HK-2 (cell line): ENCODE measurements at regions not wholly inside any gene's neighbourhood (a gene's known extent, or its start where the extent isn't known, plus 50 kb on each side); places are given as distances from the start of the nearest gene placed in this dataset.

Experiments used
- DNase-seq: peaks from one replicate; pipeline ENCODE4 v3.0.0-alpha.2; 2018; ENCODE audit not compliant: unreplicated experiment

DNA sequence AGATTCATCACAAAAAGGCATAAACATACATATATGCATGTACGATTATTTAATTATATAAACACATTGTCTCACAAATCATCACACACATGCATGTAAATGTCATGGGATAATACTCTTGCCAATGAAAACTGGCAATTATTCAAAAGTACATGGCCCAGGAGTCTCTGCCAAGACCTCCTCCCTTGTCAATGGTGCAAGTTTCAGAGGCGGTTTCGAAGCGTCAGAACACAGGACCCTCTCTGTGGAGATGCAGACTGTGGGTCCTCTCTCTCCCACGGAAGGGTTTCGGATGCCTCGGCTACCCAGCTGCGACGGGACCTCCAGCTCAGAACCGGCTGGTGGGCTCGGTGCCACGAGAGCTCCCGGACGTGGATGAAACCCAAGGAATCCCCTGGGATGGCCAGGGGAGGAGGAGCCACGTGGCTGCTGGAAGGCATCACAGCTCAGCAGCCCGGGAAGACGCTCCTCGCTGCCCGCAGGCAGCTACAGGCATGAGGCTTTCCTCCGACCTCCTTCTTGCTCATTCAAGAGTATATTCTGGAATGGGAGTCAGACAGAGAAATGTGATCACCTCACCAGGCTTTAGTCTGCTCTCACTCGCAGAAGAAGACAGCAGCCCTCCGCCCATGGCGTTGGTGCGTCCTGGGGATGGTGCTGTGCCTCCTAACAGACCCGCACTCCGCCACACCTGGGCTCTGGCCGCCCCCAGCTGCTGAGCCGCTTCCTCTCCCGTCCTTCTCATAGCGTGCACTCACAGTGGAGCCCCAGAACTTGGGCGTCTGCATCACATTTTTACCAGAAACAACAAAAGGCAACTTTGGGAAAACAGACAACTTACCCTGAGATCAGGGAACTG is 308.8 kb downstream of the IRX2 start:
- no peak for DNase-seq

DNA sequence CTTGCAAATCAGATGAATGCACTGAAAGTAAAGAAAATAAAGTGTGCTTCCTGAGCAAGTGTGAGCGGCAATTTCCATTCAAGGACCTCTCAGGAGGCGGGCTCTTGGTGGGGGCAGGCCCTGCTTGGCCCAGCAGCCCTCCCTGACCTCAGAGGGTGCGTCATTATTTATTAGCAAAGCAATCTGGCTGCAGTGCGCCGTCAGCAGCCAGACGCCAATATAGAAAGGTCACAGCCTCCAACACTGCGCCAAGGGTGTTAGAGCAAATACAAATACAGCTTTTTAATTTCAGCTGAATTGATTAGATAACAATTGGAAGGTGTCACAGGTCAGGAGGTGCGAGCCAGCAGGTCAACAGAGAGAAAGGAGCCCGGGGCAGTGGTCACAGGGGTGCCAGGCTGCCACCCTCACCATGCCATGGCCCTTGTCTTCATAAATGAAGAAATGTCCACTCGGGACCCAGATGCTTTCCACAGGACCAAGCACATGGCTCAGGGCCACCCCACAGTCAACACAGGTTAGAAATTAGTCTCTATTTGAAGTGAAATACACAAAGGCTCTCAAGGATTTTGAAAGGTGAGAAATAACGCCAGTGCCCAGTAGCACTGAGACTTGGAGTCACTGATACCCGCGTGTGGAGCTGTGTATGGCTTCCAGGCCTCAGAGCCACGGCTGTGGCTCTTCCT is 309.8 kb downstream of the IRX2 start:
- DNase-seq, result no peak

DNA sequence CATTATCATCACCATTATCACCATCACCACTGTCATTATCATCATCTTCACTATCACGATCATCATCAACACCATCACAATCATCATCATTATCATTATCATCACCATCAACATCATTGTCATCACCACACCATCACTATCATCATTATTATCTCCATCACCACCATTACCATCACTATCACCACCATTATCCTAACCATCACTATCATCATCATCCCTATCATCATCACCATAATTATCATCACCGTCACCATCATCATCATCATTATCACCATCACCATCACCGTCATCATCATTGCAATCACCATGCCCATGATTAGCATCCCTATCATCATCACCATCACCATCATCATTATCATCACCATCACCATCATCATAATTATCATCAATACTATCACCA is 311.9 kb downstream of the IRX2 start:
- DNase-seq, result no peak

DNA sequence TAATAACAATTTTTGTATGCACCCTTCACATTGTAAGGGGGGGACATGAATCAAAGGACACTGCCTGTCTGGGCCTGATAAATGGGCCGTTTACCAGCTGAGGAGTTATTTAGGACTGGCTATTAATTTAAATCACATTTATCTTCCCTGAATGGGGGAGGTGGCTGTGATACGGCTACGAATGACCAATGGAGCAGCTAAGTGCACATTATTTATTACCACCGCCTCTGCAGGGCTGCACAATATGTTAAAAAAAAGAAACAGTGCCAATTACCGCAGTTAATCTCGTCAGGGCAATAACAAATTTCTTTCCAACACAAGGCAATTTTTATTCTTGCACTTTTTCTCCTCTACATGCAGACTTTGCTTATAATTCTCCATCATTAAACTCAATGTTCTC is 318.4 kb downstream of the IRX2 start:
- DNase-seq, result no peak

DNA sequence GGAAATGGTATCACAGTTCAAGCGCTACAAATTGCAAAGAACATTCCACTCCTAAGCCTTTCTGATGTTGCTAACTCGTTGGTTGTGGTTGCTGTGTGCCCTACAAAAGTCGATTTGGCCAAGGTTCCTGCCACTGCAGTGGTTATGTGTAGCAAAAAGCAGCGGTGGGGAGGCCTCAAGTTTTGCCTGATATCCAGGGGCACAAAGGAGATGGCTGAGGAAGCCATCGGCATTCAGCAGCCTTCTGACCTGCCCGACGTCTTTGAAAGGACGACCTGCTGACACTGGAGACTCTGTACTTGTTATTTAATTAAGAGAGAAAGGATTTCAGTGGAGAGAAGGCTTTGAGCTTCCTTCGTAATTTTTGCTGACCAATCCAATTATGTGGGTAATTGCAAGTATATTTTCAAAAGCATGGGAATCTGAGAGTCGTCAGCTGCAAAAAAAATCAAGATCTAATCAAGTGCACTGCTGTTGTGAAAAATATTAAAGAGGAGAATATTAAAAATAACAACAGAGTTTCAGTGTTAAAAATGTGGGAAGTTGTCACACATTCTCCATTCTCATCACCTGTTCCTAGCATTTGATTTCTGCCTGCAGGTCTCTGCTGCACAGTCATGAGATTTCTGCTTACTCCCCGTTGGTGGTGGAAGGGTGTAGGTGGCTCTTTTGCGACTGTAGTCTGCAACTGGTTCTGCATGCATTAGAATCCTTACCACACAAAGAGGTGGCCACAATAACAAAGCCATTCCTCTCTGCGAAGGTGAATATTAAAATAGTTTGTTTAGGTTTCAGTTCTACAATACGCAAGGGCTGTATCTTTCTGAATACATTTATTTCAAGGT is 319.2 kb downstream of the IRX2 start:
- no peak for DNase-seq

DNA sequence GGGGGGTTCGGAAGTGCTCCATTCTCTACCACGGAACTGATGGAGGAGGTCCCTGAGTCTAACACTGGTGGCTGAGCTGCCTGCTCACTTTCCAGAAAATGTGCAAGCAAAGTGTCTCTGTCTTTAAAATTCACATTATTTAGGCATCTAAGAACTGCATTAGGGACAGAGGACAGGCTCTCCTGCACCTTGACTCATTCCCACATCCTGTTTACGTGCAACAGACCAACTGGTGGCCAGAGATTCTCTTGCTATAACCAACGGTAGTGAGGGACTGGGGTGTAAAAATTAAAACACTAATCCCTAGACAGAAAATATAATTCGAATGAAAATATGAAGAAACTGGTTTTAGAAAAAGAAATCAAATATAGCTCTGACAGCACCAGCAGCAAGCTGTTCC is 320.9 kb downstream of the IRX2 start:
- no peak for DNase-seq

DNA sequence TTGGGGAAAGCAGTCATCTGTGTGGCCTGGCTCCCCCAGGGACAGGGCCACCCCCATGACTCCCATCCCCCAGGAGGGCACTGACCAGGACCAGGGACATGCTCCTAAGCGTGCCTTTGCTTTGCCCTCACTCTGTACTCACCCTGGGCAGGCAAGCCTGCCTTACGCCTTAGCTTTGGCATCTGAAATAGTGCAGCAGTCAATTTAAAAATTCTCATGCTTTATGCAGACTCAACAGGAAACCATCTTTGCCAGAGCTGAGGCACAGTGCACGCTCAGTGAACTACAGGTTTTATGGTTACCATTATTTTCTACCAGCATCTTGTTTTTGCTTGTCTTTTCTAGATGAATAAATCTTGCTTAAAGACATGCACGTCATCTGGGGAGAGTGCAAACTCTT is 323.5 kb downstream of the IRX2 start:
- no peak for DNase-seq

DNA sequence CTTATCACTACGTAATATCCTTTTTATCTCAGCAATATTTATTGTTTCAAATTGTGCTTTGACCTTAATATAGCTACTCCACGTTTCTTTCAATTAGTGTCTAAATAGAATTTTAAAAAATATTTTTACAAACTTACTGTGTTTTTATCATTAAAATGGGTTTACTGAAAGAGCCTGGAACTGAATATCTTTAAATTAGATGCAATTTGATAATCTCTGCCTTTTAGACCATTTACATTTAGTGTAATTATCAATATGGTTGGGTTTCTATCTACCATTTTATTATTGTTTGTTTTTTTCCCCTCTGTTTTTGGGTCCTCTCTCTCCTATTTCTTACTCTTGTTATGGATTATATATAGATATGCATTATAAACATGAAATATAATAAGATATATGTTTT is 327.8 kb downstream of the IRX2 start:
- DNase-seq, result no peak

DNA sequence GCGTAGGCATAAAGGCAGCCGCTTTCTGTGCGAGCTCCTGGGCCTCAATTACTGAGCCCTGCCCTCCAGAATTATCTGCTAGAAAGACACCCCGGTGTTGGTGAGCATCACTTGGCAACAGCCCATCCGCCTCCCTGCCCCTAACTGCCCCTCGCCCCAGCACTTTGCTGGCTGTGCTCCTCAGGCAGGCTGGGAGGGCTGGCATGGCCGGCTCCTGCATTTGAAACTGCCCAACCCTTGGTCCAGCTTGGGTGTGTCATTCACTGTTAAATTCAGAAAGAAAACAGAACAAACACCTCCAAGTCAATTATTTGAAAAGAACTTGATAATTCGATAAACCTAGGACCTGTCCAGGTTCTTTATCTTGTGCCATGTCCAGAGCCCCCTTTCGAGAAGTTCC is 334.2 kb downstream of the IRX2 start:
- no peak for DNase-seq

DNA sequence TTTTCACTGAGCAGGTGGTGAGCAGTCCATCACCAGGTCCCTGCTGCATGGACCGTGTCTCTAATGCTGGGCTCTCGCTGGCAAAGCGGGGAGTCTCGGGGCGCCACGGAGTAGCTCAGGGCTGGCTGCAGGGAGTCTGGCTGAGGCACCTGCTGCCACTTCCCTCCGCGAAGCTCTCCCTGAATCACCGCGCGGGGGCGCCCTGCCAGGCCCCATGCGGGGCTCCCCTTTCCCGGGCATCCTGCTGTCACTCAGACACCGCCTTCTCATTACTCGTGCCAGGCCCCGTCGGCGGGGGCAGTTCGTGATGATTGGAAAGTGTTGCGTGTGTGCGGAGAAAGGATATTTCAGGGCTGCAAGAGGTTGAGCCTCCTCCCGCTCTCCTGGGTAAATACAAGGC is 335.8 kb downstream of the IRX2 start:
- DNase-seq, result no peak

DNA sequence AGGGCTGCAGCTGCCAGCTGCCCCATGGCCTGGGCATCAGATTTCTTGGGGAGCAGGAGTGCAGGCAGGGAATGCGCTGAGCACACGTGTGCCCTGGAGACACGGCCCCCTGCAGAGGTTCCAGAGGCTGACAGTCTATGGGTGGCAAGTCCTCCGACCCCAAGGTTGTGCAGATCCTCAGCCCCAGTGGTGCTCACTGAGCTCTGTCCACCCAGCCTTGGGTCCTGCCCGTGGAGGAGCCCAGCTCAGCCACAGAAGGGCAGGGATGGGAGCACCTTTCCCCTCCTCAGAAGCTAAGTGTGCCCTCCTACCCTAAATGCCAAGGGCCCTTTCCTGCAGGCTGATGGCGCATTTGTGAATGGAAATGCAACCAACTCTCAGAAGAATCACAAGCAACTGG is 341.0 kb downstream of the IRX2 start:
- no peak for DNase-seq

DNA sequence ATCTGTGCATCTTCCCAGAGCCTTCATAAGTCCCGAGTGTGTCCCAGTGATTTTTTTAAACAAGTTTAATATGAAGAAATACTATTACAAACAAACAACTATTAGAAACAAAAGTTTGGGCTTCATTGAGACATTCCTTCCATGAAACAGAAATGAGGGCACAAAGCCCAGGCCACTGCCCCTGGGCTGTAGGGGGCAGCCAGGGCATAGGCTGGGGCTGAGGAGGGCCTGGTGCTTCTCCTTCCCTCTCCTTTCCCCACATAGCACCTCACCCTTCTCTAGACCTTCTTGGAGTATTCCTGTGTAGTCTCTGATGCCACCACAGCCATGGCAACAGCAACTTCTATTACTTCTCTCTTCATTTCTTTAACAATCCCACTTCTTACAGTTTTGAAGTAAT is 348.2 kb downstream of the IRX2 start:
- DNase-seq, result no peak

DNA sequence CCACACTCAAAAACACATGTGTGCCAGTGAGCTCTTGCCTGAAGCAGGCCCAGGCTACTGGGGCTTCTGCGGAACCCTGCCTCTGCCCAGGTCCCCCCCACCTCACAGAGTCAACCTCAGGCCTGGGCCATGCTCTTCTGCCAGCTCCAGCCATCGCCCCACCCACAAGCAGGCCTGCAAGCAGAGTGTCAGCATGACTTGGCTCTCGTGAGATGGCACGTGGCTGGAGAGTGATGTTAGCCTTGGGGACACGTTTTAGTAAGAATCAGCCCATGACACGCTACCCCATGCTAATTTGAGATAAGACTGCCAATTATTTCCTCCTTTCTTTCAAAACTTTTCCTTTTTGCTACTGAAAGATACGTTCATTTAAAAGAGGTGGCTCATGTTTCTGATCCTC is 351.7 kb downstream of the IRX2 start:
- no peak for DNase-seq

DNA sequence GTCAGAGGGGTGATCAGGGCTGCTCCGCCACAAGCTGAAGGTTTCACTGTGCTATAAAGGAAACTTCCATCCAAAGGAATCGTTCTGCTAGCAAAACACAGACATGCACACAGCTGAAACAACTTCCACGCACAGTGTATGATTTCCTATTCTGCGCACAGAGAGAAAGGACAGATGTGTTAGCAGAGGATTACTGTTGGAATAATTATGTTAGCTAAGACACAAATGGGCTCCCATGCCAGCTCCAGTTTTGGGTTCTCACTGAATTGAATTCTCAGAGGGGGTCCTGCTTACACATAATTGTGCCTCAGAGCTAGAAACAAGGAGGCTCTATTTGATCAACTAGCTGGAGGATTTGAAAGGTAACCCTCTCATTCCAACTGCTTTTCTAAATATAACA is 352.4 kb downstream of the IRX2 start:
- DNase-seq, result no peak

DNA sequence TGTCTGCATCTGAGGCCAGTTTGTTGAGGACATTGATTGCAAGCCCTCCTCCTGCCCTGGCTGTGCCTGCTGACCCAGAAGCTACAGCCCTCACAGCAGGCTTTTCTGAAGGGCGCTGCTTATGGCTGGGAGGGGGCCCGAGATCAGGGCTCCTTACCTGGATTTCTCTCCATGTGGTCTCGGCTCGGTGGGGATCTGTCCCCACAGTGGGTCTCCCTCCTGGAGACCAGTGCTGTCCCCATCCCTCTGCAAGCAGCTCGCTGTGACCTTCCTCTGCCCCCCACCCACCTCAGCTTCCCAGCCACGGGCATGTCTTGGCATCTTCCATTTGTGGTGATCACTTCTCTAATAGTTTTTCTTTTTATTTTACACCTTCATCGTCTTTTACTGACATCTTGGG is 357.9 kb downstream of the IRX2 start:
- no peak for DNase-seq

DNA sequence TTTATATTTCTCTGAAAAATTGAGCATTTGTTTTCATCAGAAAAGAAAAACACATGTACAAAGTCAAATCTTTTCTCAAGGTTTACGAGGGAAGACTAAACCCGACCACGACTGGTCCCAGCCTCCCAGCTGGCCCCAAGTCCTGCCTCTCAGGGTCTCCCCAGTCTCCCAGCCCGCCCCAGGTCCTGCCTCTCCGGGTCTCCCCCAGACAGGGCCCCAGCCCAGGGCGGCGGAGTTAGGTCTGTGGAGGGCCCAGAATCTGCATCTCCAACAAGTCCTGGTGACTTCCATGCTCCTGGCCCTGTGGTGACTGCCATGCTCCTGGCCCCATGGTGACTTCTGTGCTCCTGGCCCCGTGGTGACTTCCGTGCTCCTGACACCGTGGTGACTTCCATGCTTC is 359.9 kb downstream of the IRX2 start:
- DNase-seq, result no peak

DNA sequence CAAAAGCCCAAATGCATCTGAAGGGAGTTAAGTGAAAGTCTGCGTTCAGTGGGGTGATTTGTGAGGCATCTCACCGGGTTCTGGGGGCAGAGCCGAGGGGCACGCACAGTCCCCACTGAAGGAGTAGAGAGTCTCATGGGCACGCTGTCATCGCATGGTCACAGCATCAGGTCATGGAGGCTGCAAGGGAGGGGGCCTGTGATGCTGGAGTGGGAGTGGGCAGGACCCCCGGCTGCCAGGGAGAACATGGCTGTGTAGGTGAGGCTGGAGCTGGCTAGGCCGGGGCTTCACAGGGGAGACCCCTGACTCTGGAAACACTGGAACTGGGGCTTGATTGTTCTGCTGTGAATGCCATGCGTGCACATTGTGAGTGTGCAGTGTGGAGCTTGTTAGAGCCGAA is 360.5 kb downstream of the IRX2 start:
- DNase-seq, result no peak

DNA sequence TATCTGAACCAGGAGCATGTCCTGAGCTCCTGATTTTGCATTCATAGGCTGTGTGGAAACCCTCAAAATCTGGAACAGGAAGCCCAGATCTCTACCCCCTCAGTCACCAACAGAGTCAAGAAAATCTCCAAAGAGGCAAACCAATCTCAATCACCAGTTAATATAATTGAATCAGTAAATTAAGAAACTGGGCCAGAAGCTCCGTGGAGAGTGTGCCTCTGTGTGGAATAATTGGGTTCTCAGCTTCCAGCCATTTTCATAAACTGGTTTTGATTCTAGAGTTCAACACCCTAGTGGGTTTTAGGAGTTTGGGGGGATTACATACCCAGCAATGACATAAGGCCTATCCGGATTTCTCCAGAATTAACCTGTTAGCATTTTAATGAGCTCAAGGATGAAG is 362.9 kb downstream of the IRX2 start:
- no peak for DNase-seq

DNA sequence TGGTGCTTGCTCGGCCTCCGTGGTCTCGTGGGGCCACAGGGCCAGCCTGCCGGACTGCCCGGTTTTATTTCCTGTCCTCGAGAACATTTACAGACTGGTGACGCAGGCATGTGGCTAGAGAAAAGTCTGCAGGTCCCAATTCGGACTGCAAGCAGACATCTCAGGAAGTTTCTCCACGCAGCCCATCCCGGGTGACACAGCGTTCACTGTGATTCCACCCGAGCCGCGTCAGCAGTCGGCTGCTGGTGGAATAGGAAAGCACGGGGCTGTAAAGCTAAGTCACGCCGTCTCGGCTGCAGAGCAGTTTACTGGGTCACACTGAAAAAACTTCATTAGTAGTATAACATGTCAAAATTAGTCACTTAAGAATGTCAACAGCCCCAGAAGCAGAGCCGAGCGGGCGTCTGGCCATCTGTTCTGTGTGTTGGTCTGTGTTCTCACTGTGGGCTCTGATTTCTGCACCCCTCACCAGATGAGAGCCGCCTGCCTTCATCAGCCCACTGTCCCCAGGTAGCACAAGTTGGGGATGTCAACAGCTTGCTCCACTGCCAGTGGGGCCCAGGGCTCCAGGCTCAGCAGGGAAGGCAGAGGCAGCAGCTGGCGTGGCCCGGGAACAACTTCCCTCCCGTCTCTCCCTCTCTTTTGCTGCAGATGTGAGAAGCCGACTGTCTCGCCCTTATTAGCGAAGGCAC is 363.7 kb downstream of the IRX2 start:
- no peak for DNase-seq

DNA sequence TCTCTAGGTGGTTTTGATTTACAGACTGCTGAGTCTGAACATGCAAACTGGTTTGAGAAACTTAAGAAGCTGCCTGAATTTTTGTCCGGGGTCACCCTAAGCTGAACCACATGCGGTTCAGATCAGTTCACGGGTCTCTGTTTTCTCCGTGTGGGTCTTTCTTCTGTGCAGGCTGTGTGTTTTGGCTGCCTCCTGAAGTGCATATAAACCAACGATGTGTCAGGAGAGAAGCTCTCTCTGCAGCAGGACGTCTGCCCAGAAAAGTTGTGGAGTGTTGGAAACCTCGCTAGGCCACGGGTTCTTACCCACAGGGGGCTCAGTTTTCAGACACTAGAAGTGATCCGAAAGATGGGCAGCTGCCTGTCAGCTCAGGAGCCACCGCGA is 364.2 kb downstream of the IRX2 start:
- DNase-seq, result no peak

DNA sequence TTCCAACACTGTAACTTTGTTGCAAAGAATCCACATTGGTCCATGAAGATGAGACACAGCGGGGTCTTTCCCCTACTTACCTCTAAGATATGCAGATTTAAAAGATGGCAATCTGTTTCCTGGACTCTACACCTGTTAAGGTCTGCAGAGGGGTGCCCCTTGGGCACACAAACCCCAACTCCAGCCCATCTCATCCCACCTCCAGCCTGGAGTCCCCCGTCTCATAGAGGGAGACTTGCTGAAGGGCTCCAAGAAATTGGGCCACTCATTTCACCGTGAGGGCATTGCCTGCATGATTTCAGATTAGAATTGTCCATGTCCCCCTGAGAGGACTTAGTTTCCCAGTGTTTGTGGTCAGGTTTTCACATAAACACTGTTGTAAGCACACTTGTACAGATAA is 365.7 kb downstream of the IRX2 start:
- DNase-seq, result no peak

DNA sequence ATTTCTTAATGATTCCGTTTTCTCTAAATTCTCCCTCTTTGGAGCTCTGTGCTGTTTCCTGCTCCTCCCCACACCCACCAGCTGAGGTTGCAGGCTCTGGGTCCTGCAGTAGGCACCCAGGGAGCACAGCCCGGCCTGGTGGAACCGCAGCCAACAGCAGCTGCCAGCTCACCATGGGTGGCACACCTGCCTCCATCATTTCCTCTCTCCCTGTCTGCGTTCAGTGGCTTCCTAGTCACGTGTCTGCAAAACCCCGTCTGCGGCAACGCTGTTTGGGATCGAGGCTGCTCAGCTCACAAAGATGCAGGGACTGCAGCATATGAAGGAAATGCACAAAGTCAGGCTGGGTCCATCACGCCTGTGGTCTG is 367.8 kb downstream of the IRX2 start:
- DNase-seq, result no peak
